WTC11 (cell line): ENCODE measurements at regions not wholly inside any gene's neighbourhood (a gene's known extent, or its start where the extent isn't known, plus 50 kb on each side); places are given as distances from the start of the nearest gene placed in this dataset.

Source experiments
- ELF4 ChIP-seq: sonication (generic); formaldehyde crosslinking; IDR thresholded peaks from 2 replicates; pipeline ENCODE4 v1.8.1; 2022; ENCODE audit warnings: low read depth, mild to moderate bottlenecking, moderate library complexity, missing genetic modification reagents
- FOXJ3 ChIP-seq: sonication (generic); formaldehyde crosslinking; IDR thresholded peaks from 2 replicates; pipeline ENCODE4 v1.9.0; 2021; ENCODE audit warnings: missing genetic modification reagents, mild to moderate bottlenecking, borderline replicate concordance
- JUN ChIP-seq: sonication (generic); formaldehyde crosslinking; IDR thresholded peaks from 2 replicates; pipeline ENCODE4 v1.8.0; 2023; ENCODE audit warnings: mild to moderate bottlenecking, missing genetic modification reagents
- NFE2L1 ChIP-seq: sonication (generic); formaldehyde crosslinking; IDR thresholded peaks from 2 replicates; pipeline ENCODE4 v1.8.1; 2023; ENCODE audit warnings: missing genetic modification reagents
- NFYB ChIP-seq: sonication (generic); formaldehyde crosslinking; conservative IDR thresholded peaks from 2 replicates; pipeline ENCODE4 v1.8.0; 2022; ENCODE audit warnings: low read depth, missing genetic modification reagents
- NR2C2 ChIP-seq: sonication (generic); formaldehyde crosslinking; IDR thresholded peaks from 2 replicates; pipeline ENCODE4 v1.8.0; 2022; ENCODE audit warnings: mild to moderate bottlenecking, missing genetic modification reagents
- TP53 ChIP-seq: sonication (generic); formaldehyde crosslinking; IDR thresholded peaks from 2 replicates; pipeline ENCODE4 v1.8.1; 2023; ENCODE audit warnings: mild to moderate bottlenecking, missing genetic modification reagents
- ZNF121 ChIP-seq: sonication (generic); formaldehyde crosslinking; IDR thresholded peaks from 2 replicates; pipeline ENCODE4 v1.8.0; 2023; ENCODE audit warnings: missing genetic modification reagents
- ZNF219 ChIP-seq: sonication (generic); formaldehyde crosslinking; IDR thresholded peaks from 2 replicates; pipeline ENCODE4 v1.8.0; 2023; ENCODE audit warnings: missing genetic modification reagents, mild to moderate bottlenecking, borderline replicate concordance
- TF ChIP-seq, protein P1 (sequence below): fragments of 200-600 bp; IDR thresholded peaks from 2 replicates; pipeline ENCODE4 v1.8.0; 2022; ENCODE audit warnings: antibody characterized with exemption
- TF ChIP-seq, protein P2 (sequence below): sonication (generic); formaldehyde crosslinking; IDR thresholded peaks from 2 replicates; pipeline ENCODE4 v1.8.0; 2022; ENCODE audit warnings: mild to moderate bottlenecking, missing genetic modification reagents
- TF ChIP-seq, protein P3 (sequence below): sonication (generic); formaldehyde crosslinking; IDR thresholded peaks from 2 replicates; pipeline ENCODE4 v1.8.1; 2023; ENCODE audit warnings: mild to moderate bottlenecking, missing genetic modification reagents, moderate library complexity
- TF ChIP-seq, protein P4 (sequence below): sonication (generic); formaldehyde crosslinking; IDR thresholded peaks from 2 replicates; pipeline ENCODE4 v1.8.1; 2022; ENCODE audit warnings: low read depth, mild to moderate bottlenecking, moderate library complexity, missing genetic modification reagents, borderline replicate concordance

DNA sequence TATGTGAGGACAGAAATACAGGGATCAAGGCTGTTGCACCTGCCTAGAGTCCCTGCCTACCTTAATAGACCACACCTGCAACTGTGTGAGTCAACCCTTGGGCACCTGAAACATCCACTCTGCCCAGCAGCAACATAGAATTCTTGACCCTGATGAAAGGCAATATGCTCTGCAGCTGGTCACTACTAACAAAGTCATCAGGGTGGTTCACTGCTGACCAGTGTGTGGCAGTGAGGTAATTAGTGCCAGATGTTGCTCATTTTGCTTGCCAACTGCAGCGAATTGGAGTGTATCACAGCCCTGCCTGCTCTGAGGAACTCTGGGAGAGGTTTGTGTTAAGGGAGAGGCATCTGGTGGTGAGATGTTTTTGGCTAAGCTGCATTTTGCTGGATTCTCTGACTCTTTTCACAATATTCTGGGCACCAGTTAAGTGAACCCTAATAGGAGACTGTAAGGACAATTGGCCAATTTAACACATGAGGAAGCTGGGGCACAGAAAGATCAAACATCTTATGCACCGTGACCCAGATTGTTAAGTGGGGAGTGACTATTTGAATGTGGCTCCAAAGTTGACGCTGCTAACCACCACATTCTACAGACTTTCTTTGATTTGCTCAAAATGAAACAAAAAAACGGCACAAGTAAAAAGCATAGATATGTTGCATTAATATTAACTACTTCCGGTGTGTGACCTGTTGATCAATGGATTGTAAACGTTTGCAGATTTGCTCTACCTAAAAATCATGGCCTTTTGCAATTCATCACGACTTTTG, 61.9 kb upstream of the OPRM1 start:
- TF ChIP-seq, protein P1, sequence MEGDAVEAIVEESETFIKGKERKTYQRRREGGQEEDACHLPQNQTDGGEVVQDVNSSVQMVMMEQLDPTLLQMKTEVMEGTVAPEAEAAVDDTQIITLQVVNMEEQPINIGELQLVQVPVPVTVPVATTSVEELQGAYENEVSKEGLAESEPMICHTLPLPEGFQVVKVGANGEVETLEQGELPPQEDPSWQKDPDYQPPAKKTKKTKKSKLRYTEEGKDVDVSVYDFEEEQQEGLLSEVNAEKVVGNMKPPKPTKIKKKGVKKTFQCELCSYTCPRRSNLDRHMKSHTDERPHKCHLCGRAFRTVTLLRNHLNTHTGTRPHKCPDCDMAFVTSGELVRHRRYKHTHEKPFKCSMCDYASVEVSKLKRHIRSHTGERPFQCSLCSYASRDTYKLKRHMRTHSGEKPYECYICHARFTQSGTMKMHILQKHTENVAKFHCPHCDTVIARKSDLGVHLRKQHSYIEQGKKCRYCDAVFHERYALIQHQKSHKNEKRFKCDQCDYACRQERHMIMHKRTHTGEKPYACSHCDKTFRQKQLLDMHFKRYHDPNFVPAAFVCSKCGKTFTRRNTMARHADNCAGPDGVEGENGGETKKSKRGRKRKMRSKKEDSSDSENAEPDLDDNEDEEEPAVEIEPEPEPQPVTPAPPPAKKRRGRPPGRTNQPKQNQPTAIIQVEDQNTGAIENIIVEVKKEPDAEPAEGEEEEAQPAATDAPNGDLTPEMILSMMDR: no peak
- TF ChIP-seq NFYB (CRISPR knock-in tag) (no peak), TP53 (no peak), JUN (CRISPR knock-in tag) (no peak), FOXJ3 (no peak), ZNF219 (CRISPR knock-in tag) (no peak), ZNF121 (CRISPR knock-in tag) (no peak), ELF4 (no peak), NFE2L1 (CRISPR knock-in tag) (no peak), NR2C2 (CRISPR knock-in tag) (no peak)
- TF ChIP-seq, protein P2, sequence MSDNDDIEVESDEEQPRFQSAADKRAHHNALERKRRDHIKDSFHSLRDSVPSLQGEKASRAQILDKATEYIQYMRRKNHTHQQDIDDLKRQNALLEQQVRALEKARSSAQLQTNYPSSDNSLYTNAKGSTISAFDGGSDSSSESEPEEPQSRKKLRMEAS (CRISPR knock-in tag): no peak
- TF ChIP-seq, protein P3, sequence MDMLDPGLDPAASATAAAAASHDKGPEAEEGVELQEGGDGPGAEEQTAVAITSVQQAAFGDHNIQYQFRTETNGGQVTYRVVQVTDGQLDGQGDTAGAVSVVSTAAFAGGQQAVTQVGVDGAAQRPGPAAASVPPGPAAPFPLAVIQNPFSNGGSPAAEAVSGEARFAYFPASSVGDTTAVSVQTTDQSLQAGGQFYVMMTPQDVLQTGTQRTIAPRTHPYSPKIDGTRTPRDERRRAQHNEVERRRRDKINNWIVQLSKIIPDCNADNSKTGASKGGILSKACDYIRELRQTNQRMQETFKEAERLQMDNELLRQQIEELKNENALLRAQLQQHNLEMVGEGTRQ: no peak
- TF ChIP-seq, protein P4, sequence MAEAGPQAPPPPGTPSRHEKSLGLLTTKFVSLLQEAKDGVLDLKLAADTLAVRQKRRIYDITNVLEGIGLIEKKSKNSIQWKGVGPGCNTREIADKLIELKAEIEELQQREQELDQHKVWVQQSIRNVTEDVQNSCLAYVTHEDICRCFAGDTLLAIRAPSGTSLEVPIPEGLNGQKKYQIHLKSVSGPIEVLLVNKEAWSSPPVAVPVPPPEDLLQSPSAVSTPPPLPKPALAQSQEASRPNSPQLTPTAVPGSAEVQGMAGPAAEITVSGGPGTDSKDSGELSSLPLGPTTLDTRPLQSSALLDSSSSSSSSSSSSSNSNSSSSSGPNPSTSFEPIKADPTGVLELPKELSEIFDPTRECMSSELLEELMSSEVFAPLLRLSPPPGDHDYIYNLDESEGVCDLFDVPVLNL (CRISPR knock-in tag): no peak
